HG03066 (cell line): ENCODE measurements at regions not wholly inside any gene's neighbourhood (a gene's known extent, or its start where the extent isn't known, plus 50 kb on each side); places are given as distances from the start of the nearest gene placed in this dataset.
"Not testable (repeated sequence)": the region's sequence is repeated elsewhere in the genome, so short reads cannot be mapped to it uniquely, and the experiment has no call there.

Experiments used
- ATAC-seq: cut with Tn5 transposase; IDR thresholded peaks from one replicate; pipeline ENCODE4 v1.9.1; 2021; ENCODE audit warnings: low read depth; ENCODE audit not compliant: unreplicated experiment

GRCh38 chr3:72661115-72661457 is 187.2 kb downstream of the SHQ1 start:
- ATAC-seq, result no peak

- ATAC-seq, result no peak
Measured at GRCh38 chr3:72660270-72661114, 187.8 kb downstream of the SHQ1 start.

- ATAC-seq, result no peak
Measured at GRCh38 chr3:72659596-72659995, 188.6 kb downstream of the SHQ1 start.

GRCh38 chr3:72659188-72659587 is 189.1 kb downstream of the SHQ1 start:
- no peak for ATAC-seq

- no peak for ATAC-seq
Measured at GRCh38 chr3:72658466-72659100, 189.7 kb downstream of the SHQ1 start.

GRCh38 chr3:72657666-72658065 is 190.6 kb downstream of the SHQ1 start:
- ATAC-seq, result no peak

- no peak for ATAC-seq
Measured at GRCh38 chr3:72655723-72656122, 192.5 kb downstream of the SHQ1 start.

- no peak for ATAC-seq
Measured at GRCh38 chr3:72655131-72655551, 193.1 kb downstream of the SHQ1 start.

- no peak for ATAC-seq
Measured at GRCh38 chr3:72652395-72652794, 195.8 kb downstream of the SHQ1 start.

GRCh38 chr3:72651498-72651897 is 196.7 kb downstream of the SHQ1 start:
- ATAC-seq, result no peak

- no peak for ATAC-seq
Measured at GRCh38 chr3:72646263-72646662, 202.0 kb downstream of the SHQ1 start.

- ATAC-seq, result not testable (repeated sequence)
Measured at GRCh38 chr3:72643635-72644034, 204.6 kb downstream of the SHQ1 start.

- ATAC-seq, result no peak
Measured at GRCh38 chr3:72641684-72642083, 206.6 kb downstream of the SHQ1 start.

- ATAC-seq, result no peak
Measured at GRCh38 chr3:72641072-72641471, 207.2 kb downstream of the SHQ1 start.

GRCh38 chr3:72636969-72637597 is 211.2 kb downstream of the SHQ1 start:
- no peak for ATAC-seq

- ATAC-seq, result no peak
Measured at GRCh38 chr3:72635551-72635950, 212.7 kb downstream of the SHQ1 start.

- ATAC-seq, result no peak
Measured at GRCh38 chr3:72634128-72634527, 214.1 kb downstream of the SHQ1 start.

GRCh38 chr3:72633534-72633933 is 214.7 kb downstream of the SHQ1 start:
- ATAC-seq, result no peak

- ATAC-seq, result no peak
Measured at GRCh38 chr3:72633121-72633520, 215.1 kb downstream of the SHQ1 start.

GRCh38 chr3:72632129-72632528 is 216.1 kb downstream of the SHQ1 start:
- ATAC-seq, result no peak

GRCh38 chr3:72630969-72631344 is 217.3 kb downstream of the SHQ1 start:
- no peak for ATAC-seq
